Body of pancreas (tissue), 4 donors: ENCODE measurements at regions not wholly inside any gene's neighbourhood (a gene's known extent, or its start where the extent isn't known, plus 50 kb on each side); places are given as distances from the start of the nearest gene placed in this dataset.

ENCODE experiments used
- ATAC-seq: fragments of 150-250 bp; one replicate; pipeline ENCODE4 v1.9.1; 2016
- DNase-seq, 4 donors: peaks; one replicate each; pipeline ENCODE4 v3.0.0-alpha.2; 2019
- H3K27ac ChIP-seq, 4 donors: fragments of 200-600 bp; sonication (generic); 1 replicate in 3 of 4; 2 replicates in 1 of 4; pipeline versions ENCODE4 v1.5.1 to v1.6.1; 2016 to 2019; ENCODE audit warnings: mild to moderate bottlenecking in 1 of 4, mixed read lengths in 1 of 4, moderate library complexity in 1 of 4
- H3K27me3 ChIP-seq, 2 donors: fragments of 200-600 bp; sonication (generic); one replicate each; pipeline ENCODE4 v1.6.0; 2016; ENCODE audit warnings: mild to moderate bottlenecking in 1 of 2
- H3K36me3 ChIP-seq, 2 donors: fragments of 200-600 bp; sonication (generic); replicated peaks in 1 of 2; 2 replicates each; pipeline ENCODE4 v1.5.1; 2016; ENCODE audit warnings: low read depth in 2 of 2; ENCODE audit not compliant: insufficient read depth in 1 of 2
- H3K4me1 ChIP-seq: fragments of 200-600 bp; sonication (generic); one replicate; pipeline ENCODE4 v1.6.0; 2016
- H3K4me3 ChIP-seq, 2 donors: fragments of 200-600 bp; sonication (generic); 1 replicate in 1 of 2; 2 replicates in 1 of 2; pipeline ENCODE4 v1.5.1; 2016 to 2019
- H3K9me3 ChIP-seq, 3 donors: fragments of 200-600 bp; sonication (generic); 1 replicate in 2 of 3; 2 replicates in 1 of 3; pipeline ENCODE4 v1.5.1; 2016
- POLR2A ChIP-seq, 3 donors: fragments of 450-650 bp; IDR thresholded peaks; one replicate each; pipeline ENCODE4 v1.6.1; 2016; ENCODE audit warnings: antibody characterized with exemption in 3 of 3, mild to moderate bottlenecking in 2 of 3
- WGBS, 2 donors: methylation state at CpG; one replicate each; pipeline ENCODE4 v1.1.5; 2017; 5-methylcytosine and 5-hydroxymethylcytosine counted together
- intact Hi-C: fragments of 100-400 bp; cut with DNase I; formaldehyde crosslinking; loops from one replicate; pipeline ENCODE4 v1.15.1; 2023
- TF ChIP-seq, protein P1 (sequence below), 7 experiments: fragments of 450-650 bp in 4 of 7; fragments of 200-600 bp in 3 of 7; sonication (generic) in 3 of 7; IDR thresholded peaks; one replicate each; pipeline ENCODE4 v1.5.1; 2016 to 2019; ENCODE audit warnings: antibody characterized with exemption in 7 of 7

DNA sequence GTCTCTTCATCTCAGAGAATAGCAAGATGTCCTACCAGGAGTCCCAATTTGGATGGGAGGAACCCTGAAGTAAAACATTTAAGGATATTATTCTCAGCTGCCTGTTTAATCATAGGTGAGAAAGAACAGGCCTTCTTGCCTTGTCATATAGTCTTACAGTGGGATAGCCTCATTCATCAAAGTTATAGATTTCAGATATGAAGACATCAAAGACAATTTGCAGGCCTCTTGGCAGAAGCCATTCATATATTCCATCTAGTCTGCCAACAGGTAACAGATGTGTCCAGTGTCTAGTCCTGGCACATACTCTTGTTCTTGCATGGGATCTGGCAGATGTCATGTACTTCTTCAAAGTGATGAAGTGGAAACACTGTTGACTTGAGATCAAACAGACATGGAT, 601.3 kb upstream of the GHITM start:
- Histone ChIP-seq H3K27me3 (no peaks in the 10 kb centered on the region), H3K36me3 (no peaks in the 10 kb centered on the region), H3K9me3 (no peaks in the 10 kb centered on the region), H3K4me3 (no peak overlapping the region), H3K4me1 (no peaks in the 10 kb centered on the region), H3K27ac (no peak overlapping the region)
- intact Hi-C loops = no loop called here
- ATAC-seq (no peak), DNase-seq (no peak)
- no peak for TF ChIP-seq POLR2A (IDR thresholded peaks at IDR 0.05)
- TF ChIP-seq, protein P1, sequence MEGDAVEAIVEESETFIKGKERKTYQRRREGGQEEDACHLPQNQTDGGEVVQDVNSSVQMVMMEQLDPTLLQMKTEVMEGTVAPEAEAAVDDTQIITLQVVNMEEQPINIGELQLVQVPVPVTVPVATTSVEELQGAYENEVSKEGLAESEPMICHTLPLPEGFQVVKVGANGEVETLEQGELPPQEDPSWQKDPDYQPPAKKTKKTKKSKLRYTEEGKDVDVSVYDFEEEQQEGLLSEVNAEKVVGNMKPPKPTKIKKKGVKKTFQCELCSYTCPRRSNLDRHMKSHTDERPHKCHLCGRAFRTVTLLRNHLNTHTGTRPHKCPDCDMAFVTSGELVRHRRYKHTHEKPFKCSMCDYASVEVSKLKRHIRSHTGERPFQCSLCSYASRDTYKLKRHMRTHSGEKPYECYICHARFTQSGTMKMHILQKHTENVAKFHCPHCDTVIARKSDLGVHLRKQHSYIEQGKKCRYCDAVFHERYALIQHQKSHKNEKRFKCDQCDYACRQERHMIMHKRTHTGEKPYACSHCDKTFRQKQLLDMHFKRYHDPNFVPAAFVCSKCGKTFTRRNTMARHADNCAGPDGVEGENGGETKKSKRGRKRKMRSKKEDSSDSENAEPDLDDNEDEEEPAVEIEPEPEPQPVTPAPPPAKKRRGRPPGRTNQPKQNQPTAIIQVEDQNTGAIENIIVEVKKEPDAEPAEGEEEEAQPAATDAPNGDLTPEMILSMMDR (IDR thresholded peaks at IDR 0.05) = no peak

GRCh38 chr10:83539528-83540308, 599.6 kb upstream of the GHITM start:
- no peaks in the 10 kb centered on the region for H3K9me3 ChIP-seq
- no peaks in the 10 kb centered on the region for H3K4me1 ChIP-seq
- H3K36me3 ChIP-seq = no peaks in the 10 kb centered on the region
- no peak overlapping the region for H3K4me3 ChIP-seq
- H3K27ac ChIP-seq = no peak overlapping the region
- no peak for TF ChIP-seq POLR2A (IDR thresholded peaks at IDR 0.05)
- 50 to 52% methylated on average over 2 of the region's 2 CpGs for WGBS, 2 donors
- H3K27me3 ChIP-seq = no peaks in the 10 kb centered on the region
- intact Hi-C loops = no loop called here
- ATAC-seq (peak; percentile 74), DNase-seq (peak; percentile 21 to 44 (median 26))

- H3K27ac ChIP-seq = no peak overlapping the region
- H3K27me3 ChIP-seq = no peaks in the 10 kb centered on the region
- ATAC-seq = no peak
- DNase-seq = no peak
- H3K36me3 ChIP-seq = no peaks in the 10 kb centered on the region
- no peak overlapping the region for H3K4me3 ChIP-seq
- 11 to 31% methylated on average over 1 of the region's 1 CpG for WGBS, 2 donors
- H3K4me1 ChIP-seq = peaks cover 6% of the 10 kb centered on the region
- intact Hi-C loops = no loop called here
- no peak for TF ChIP-seq POLR2A (IDR thresholded peaks at IDR 0.05)
- TF ChIP-seq, protein P1 (IDR thresholded peaks at IDR 0.05) = no peak
- H3K9me3 ChIP-seq = no peaks in the 10 kb centered on the region
These were observed 598.3 kb upstream of the GHITM start for GRCh38 chr10:83541046-83541445.

DNA sequence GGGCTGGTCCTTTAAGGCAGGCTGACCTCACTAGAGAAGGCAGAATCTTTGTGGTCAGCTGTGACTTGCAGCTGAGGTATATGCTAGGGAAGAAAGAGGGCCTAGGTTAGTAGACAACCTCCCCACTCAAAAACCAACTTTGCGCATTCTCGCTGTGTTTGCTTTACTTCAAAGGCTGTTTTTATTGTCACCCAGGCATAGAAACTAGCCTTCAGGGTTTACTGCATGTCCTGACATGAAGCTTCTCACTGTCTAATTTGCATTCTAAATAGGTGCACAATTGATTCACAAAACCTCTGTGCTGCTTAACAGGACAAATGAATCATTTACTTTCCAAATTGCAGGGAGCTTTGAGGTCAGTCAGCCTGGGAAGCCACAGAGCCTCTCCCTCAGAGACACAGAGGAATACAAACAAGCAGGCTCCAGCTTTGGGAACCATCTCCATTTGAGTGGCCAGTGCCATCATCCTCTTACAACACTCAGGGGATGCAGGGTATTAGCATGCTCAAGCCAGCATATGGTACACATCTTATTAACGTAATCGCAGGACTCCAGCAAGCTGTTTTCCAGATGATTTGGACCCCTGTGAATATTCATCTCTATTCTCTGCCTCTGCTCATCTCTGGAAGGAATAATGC, 596.4 kb upstream of the GHITM start:
- no peak for ATAC-seq
- TF ChIP-seq, protein P1 (IDR thresholded peaks at IDR 0.05) = no peak
- no peak for TF ChIP-seq POLR2A (IDR thresholded peaks at IDR 0.05)
- H3K36me3 ChIP-seq = no peaks in the 10 kb centered on the region
- H3K4me1 ChIP-seq = peaks cover 9% of the 10 kb centered on the region
- no peaks in the 10 kb centered on the region for H3K9me3 ChIP-seq
- intact Hi-C loops = no loop called here
- 90 to 92% methylated on average over 4 of the region's 4 CpGs for WGBS, 2 donors
- no peak for DNase-seq
- H3K4me3 ChIP-seq = no peak overlapping the region
- no peaks in the 10 kb centered on the region for H3K27me3 ChIP-seq
- H3K27ac ChIP-seq = no peak overlapping the region

DNA sequence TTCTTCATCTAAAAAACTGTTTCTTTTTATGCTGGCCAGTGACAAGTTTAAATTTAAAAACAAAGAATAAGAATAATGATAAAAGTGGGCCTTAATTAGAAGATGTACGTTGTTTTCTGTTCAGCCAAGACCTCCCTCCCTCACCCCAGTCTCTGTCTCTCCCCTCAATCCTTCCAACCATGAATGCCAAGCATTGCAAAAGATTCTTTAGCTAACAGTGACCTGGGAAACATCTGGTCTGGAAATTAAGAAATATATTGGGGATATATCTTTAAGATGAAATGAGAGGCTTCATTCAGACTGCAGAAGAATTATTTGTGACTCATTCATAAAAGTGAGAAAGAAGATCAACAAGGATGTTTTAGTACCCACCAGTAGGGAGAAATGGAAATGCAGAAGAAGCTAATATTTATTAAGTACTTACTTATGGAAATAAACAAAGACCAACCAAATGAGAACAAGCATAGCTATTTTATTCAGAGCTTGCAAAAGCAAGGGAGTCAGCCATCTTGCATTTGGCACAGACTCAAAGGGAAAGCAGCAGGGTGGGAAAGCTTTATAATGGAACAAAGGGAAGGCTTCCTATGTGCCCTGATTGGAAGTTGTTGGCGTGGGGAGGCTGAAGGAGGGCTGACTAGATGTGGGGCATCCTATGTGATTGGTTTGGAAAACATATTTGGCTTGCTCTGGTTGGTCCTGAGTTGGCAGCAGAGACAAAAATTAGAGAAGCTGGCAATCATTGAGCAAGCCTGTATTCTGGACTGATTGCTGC, 595.4 kb upstream of the GHITM start:
- no peaks in the 10 kb centered on the region for H3K27me3 ChIP-seq
- no peaks in the 10 kb centered on the region for H3K9me3 ChIP-seq
- ATAC-seq (no peak), DNase-seq (no peak)
- TF ChIP-seq POLR2A (IDR thresholded peaks at IDR 0.05) = no peak
- TF ChIP-seq, protein P1 (IDR thresholded peaks at IDR 0.05) = no peak
- no peak overlapping the region for H3K27ac ChIP-seq
- peaks cover 9% of the 10 kb centered on the region for H3K4me1 ChIP-seq
- no peak overlapping the region for H3K4me3 ChIP-seq
- intact Hi-C loops = no loop called here
- no peaks in the 10 kb centered on the region for H3K36me3 ChIP-seq
- 80 to 86% methylated on average over 2 of the region's 2 CpGs for WGBS, 2 donors
